OCI-LY3 (cell line): ENCODE measurements at regions not wholly inside any gene's neighbourhood (a gene's known extent, or its start where the extent isn't known, plus 50 kb on each side); places are given as distances from the start of the nearest gene placed in this dataset.

Experiments
- CTCF ChIP-seq: fragments of 200-600, 300-600 bp; sonication (generic); IDR thresholded peaks from 2 replicates; pipeline ENCODE4 v1.5.1; 2014; ENCODE audit warnings: antibody characterized with exemption, low read length, low read depth
- EZH2phosphoT487 ChIP-seq: fragments of 200-600 bp; shearing (Covaris generic); IDR thresholded peaks from 2 replicates; pipeline ENCODE4 v1.6.1; 2018; ENCODE audit warnings: antibody characterized with exemption, mixed run types, low read depth

- TF ChIP-seq CTCF, result no peak
- no peak for TF ChIP-seq EZH2phosphoT487
Measured at GRCh38 chr4:121243485-121243884, 79.4 kb upstream of the TNIP3 start.
